ENCODE measurements at regions not wholly inside any gene's neighbourhood (a gene's known extent, or its start where the extent isn't known, plus 50 kb on each side); places are given as distances from the start of the nearest gene placed in this dataset.

- ChIA-PET POLR2A (no interaction called here), CTCF (no interaction called here)
- TF ChIP-seq CTCF (IDR thresholded peaks at IDR 0.05; ENCODE audit: control extremely low read depth, extremely low read depth, low read depth, missing control alignments): no peak
- DNase-seq (ENCODE audit: extremely low spot score): no peak
Measured at GRCh38 chr12:107925125-107925524, 150.6 kb downstream of the ASCL4 start.

GRCh38 chr12:107929436-107929835, 154.9 kb downstream of the ASCL4 start:
- peak; percentile 20 for TF ChIP-seq CTCF (IDR thresholded peaks at IDR 0.05; ENCODE audit: control extremely low read depth, extremely low read depth, low read depth, missing control alignments)
- ChIA-PET POLR2A (no interaction called here), CTCF (interaction anchor here (1.0 to 7.6 kb wide), 4 partner anchors 12 to 258 kb away, joined by 4 to 54 read pairs (median 16); no protein-coding TSS in a partner anchor)
- no peak for DNase-seq (ENCODE audit: extremely low spot score)

- no peak for DNase-seq (ENCODE audit: extremely low spot score)
- CTCF ChIA-PET: interaction anchor here (0.8 to 7.6 kb wide), 7 partner anchors 10 to 261 kb away, joined by 3 to 54 read pairs (median 4); no protein-coding TSS in a partner anchor
Measured at GRCh38 chr12:107931761-107932160, 157.3 kb downstream of the ASCL4 start.

GRCh38 chr12:107938446-107938845, 163.9 kb downstream of the ASCL4 start:
- no peak for DNase-seq (ENCODE audit: extremely low spot score)
- ChIA-PET CTCF (interaction anchor here (1.6 to 1.8 kb wide), 2 partner anchors 26 to 27 kb away, joined by 4 to 5 read pairs; no protein-coding TSS in a partner anchor), POLR2A (no interaction called here)
- TF ChIP-seq CTCF (IDR thresholded peaks at IDR 0.05; ENCODE audit: control extremely low read depth, extremely low read depth, low read depth, missing control alignments): no peak

More at GRCh38 chr12:107931761-107932160, 157.3 kb downstream of the ASCL4 start:
- TF ChIP-seq CTCF (IDR thresholded peaks at IDR 0.05; ENCODE audit: control extremely low read depth, extremely low read depth, low read depth, missing control alignments): no peak
- POLR2A ChIA-PET: no interaction called here

GRCh38 chr12:107948391-107948945, 174.0 kb downstream of the ASCL4 start:
- no peak for DNase-seq (ENCODE audit: extremely low spot score)
- ChIA-PET CTCF (no interaction called here), POLR2A (no interaction called here)
- no peak for TF ChIP-seq CTCF (IDR thresholded peaks at IDR 0.05; ENCODE audit: control extremely low read depth, extremely low read depth, low read depth, missing control alignments)

- no peak for DNase-seq (ENCODE audit: extremely low spot score)
- POLR2A ChIA-PET: no interaction called here
- CTCF ChIA-PET: no interaction called here
- no peak for TF ChIP-seq CTCF (IDR thresholded peaks at IDR 0.05; ENCODE audit: control extremely low read depth, extremely low read depth, low read depth, missing control alignments)
Measured at GRCh38 chr12:107951024-107951423, 176.5 kb downstream of the ASCL4 start.

Data from GM10248 (cell line).